ENCODE measurements at regions not wholly inside any gene's neighbourhood (a gene's known extent, or its start where the extent isn't known, plus 50 kb on each side); places are given as distances from the start of the nearest gene placed in this dataset.

- TF ChIP-seq TOX (CRISPR knock-in tag; IDR thresholded peaks at IDR 0.05; ENCODE audit: borderline replicate concordance) (no peak), CSDC2 (CRISPR knock-in tag; IDR thresholded peaks at IDR 0.05) (no peak), TSHZ2 (CRISPR knock-in tag; IDR thresholded peaks at IDR 0.05) (no peak), PPARA (CRISPR knock-in tag; IDR thresholded peaks at IDR 0.05; ENCODE audit: borderline replicate concordance) (no peak), GLIS3 (CRISPR knock-in tag; IDR thresholded peaks at IDR 0.05) (no peak), OSR1 (CRISPR knock-in tag; IDR thresholded peaks at IDR 0.05) (no peak), SNAI2 (CRISPR knock-in tag; IDR thresholded peaks at IDR 0.05) (no peak), TCF4 (CRISPR knock-in tag; IDR thresholded peaks at IDR 0.05; ENCODE audit: borderline replicate concordance) (no peak), ZNF70 (CRISPR knock-in tag; IDR thresholded peaks at IDR 0.05) (no peak)
- ATAC-seq: peak; percentile 75
Observed at GRCh38 chr1:93814059-93814794, 64.8 kb downstream of the DNTTIP2 start.

GRCh38 chr1:93813076-93813475 lies 65.9 kb downstream of the DNTTIP2 start:
- ATAC-seq: no peak
- no peak for TF ChIP-seq TCF4 (CRISPR knock-in tag; IDR thresholded peaks at IDR 0.05; ENCODE audit: borderline replicate concordance)
- TF ChIP-seq RARB (CRISPR knock-in tag; IDR thresholded peaks at IDR 0.05): no peak
- no peak for TF ChIP-seq GLIS3 (CRISPR knock-in tag; IDR thresholded peaks at IDR 0.05)
- TF ChIP-seq ZFP3 (CRISPR knock-in tag; IDR thresholded peaks at IDR 0.05): no peak
- TF ChIP-seq ZFP30 (CRISPR knock-in tag; IDR thresholded peaks at IDR 0.05): no peak

GRCh38 chr1:93811326-93812065 lies 67.5 kb downstream of the DNTTIP2 start:
- no peak for TF ChIP-seq ARNTL (CRISPR knock-in tag; IDR thresholded peaks at IDR 0.05; ENCODE audit: borderline replicate concordance, low read depth)
- TF ChIP-seq CREB5 (CRISPR knock-in tag; IDR thresholded peaks at IDR 0.05; ENCODE audit: low read depth): no peak
- no peak for TF ChIP-seq ZFP30 (CRISPR knock-in tag; IDR thresholded peaks at IDR 0.05)
- no peak for TF ChIP-seq TOX (CRISPR knock-in tag; IDR thresholded peaks at IDR 0.05; ENCODE audit: borderline replicate concordance)
- TF ChIP-seq TSHZ2 (CRISPR knock-in tag; IDR thresholded peaks at IDR 0.05): no peak
- no peak for TF ChIP-seq ZC3H10 (CRISPR knock-in tag; IDR thresholded peaks at IDR 0.05)
- TF ChIP-seq CSRNP3 (CRISPR knock-in tag; IDR thresholded peaks at IDR 0.05): no peak
- TF ChIP-seq BACH2 (CRISPR knock-in tag; IDR thresholded peaks at IDR 0.05; ENCODE audit: borderline replicate concordance): no peak
- TF ChIP-seq ZNF70 (CRISPR knock-in tag; IDR thresholded peaks at IDR 0.05): no peak
- no peak for ATAC-seq

- peak; percentile 51 for ATAC-seq
- TF ChIP-seq OSR1 (CRISPR knock-in tag; IDR thresholded peaks at IDR 0.05) (no peak), ZNF70 (CRISPR knock-in tag; IDR thresholded peaks at IDR 0.05) (no peak), CSDC2 (CRISPR knock-in tag; IDR thresholded peaks at IDR 0.05) (no peak), RARB (CRISPR knock-in tag; IDR thresholded peaks at IDR 0.05) (no peak), TCF4 (CRISPR knock-in tag; IDR thresholded peaks at IDR 0.05; ENCODE audit: borderline replicate concordance) (no peak), GLIS3 (CRISPR knock-in tag; IDR thresholded peaks at IDR 0.05) (no peak), TSHZ2 (CRISPR knock-in tag; IDR thresholded peaks at IDR 0.05) (no peak), CREB5 (CRISPR knock-in tag; IDR thresholded peaks at IDR 0.05; ENCODE audit: low read depth) (no peak), ZFP3 (CRISPR knock-in tag; IDR thresholded peaks at IDR 0.05) (no peak), BACH2 (CRISPR knock-in tag; IDR thresholded peaks at IDR 0.05; ENCODE audit: borderline replicate concordance) (no peak), ESRRG (CRISPR knock-in tag; IDR thresholded peaks at IDR 0.05) (no peak), ZNF8 (CRISPR knock-in tag; IDR thresholded peaks at IDR 0.05) (no peak), ZFP30 (CRISPR knock-in tag; IDR thresholded peaks at IDR 0.05) (no peak), SNAI2 (CRISPR knock-in tag; IDR thresholded peaks at IDR 0.05) (no peak), ARNTL (CRISPR knock-in tag; IDR thresholded peaks at IDR 0.05; ENCODE audit: borderline replicate concordance, low read depth) (no peak), ISL1 (CRISPR knock-in tag; IDR thresholded peaks at IDR 0.05) (no peak)
Observed at GRCh38 chr1:93810316-93810715, 68.7 kb downstream of the DNTTIP2 start.

All from SK-N-SH treated with all-trans-retinoic acid at 6 μM for 48 hours (cell line).